Activated CD4-positive, alpha-beta T cell treated with anti-CD3 and anti-CD28 coated beads for 24 hours (primary cell): ENCODE measurements at regions not wholly inside any gene's neighbourhood (a gene's known extent, or its start where the extent isn't known, plus 50 kb on each side); places are given as distances from the start of the nearest gene placed in this dataset.

Experiments used
- DNase-seq, 2 donors: peaks; one replicate each; pipeline ENCODE4 v3.0.0-alpha.2; 2020; ENCODE audit warnings: low read depth in 2 of 2

DNA sequence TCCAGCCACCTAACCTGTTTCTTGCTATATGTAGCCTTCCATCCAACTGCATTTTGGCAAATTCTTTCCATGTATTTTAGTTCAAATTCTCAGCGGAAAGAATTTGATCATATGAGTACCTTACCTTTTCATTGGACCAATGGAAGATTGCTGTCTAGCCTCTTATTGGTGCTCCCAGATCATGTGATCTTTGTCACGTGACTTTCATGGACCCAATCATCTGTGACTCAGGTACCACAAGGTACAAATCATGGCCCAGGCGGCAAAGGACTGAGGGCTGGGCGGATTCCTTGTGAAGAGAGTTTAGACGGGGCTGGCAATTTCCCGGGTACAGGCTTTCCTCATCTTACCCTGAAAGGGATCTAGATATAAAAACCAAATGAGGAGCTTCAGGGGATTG, 85.9 kb upstream of the TBX20 start:
- DNase-seq: no peak

GRCh38 chr7:35336444-35336843, 82.5 kb upstream of the TBX20 start:
- no peak for DNase-seq

DNA sequence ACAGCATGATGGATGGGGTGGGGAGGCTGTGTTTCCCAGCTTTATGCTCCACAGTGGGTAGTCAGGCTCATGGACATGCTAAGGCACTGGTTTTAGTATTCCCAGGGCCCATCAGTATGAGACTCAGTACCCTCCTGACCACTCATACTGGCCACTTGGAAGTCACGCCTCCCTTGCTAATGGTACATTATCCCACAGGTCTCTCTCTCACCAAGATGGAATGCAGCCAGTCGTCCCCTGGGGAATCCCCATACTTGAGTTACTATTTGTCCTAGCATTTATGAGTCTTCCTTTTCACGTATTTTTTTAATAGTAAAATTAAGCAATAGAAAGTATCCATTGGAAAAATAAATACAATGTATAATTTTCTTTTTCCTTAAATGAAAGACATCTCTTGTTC, 80.6 kb upstream of the TBX20 start:
- no peak for DNase-seq

DNA sequence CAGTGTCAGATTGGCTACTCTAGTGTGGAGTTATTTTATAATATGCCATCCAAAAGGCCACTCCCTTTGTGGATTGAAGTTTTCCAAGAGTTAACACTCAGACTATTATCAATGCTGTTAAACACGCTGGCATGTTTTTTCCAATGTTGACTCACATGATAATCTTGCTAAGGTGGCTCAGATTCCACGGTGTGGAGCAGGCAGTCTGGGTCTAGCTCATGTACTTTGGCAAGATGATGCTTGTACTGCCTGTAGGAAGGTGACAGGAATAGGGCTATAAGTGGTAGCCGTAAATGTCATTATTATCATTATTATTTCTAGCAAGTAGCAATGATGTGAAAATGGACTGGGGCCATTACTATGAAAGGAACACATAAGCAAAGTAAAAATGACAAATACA, 79.4 kb upstream of the TBX20 start:
- no peak for DNase-seq

DNA sequence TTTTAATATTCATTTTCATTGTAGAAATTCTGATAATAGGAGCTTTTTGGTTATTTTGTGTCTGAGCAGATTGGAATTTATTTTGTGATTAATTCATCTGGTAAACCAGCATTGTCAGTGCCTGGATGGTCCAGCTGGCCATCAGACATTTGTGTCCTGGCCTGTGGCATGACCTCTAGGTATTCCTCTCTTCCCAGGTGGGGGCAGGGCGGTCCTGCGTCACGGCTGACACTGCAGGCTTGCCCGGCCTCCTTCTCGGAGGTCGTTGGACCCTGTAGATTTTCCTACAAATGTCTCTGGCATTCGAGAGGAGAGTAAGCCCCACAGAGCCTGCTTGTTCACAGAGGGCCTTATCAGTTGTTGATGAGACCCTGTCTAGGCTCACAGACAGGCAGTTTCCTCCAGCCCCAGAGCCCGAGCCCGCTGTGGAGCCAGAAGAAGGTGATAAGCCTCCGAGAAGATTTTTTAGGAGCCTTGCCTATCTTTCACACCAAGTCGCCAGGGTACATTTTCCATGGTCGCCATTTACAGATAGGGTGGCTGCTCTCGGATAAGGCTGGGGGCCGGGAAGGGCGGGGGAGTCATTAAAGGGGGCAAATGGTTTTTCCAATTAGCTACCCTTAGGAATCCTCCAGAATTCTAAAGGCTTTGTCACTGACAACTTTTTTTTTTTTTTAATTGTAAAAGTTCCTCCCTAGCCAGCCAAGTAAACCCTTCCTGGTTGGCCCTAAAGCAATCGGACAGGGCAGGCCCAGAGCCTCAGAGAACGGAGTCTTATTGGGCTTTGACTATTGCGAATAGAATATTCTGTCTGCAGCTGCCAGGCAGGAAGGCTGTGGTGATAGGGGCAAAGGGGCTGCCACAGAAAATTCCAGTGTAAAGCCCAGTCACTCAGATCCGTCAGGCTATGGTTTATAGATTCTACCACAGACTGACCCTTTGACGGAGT, 78.1 kb upstream of the TBX20 start:
- no peak for DNase-seq

GRCh38 chr7:35329026-35329425, 75.1 kb upstream of the TBX20 start:
- DNase-seq: no peak

- no peak for DNase-seq
These were observed 65.7 kb upstream of the TBX20 start for GRCh38 chr7:35319606-35320005.

- no peak for DNase-seq
These were observed 62.6 kb upstream of the TBX20 start for GRCh38 chr7:35316549-35316948.

DNA sequence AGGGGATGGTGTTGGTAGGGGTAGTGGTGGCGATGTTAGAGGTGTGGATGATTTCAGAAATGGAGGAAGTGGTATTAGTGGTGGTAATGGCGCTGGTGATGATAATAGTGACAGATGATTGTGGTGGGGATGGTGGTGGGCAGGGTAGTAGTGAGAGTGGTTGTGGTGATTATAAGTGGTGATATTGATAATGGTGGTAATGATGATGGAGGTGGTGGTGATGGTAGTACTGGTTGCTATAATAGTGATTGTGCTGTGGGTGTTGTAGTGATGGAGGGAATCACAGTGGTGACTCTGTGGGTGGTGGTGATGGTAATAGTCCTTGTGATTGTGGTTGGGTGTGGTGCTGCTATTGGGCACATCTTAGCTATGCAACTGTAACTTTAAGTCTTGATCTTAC, 61.6 kb upstream of the TBX20 start:
- no peak for DNase-seq

- DNase-seq: no peak
These were observed 60.5 kb upstream of the TBX20 start for GRCh38 chr7:35314354-35314753.

GRCh38 chr7:35313575-35313974, 59.7 kb upstream of the TBX20 start:
- DNase-seq: no peak
